IMR-90 (cell line): ENCODE measurements at regions not wholly inside any gene's neighbourhood (a gene's known extent, or its start where the extent isn't known, plus 50 kb on each side); places are given as distances from the start of the nearest gene placed in this dataset.

Experiments
- ATAC-seq: fragments of 200-7000 bp; cut with Tn5 transposase; 2 replicates; pipeline ENCODE4 v1.9.1; 2020; ENCODE audit warnings: low read depth, mild to moderate bottlenecking, moderate library complexity
- BruUV-seq: library from RNA; stranded (reverse); fragments of 400-500 nt; replicated peaks from 2 replicates; lab custom pipeline; 2021; lab: Mats Ljungman, UMichigan
- CTCF ChIA-PET: fragments of 300-600 bp; formaldehyde crosslinking; extraction: SDS; loops from one replicate; lab custom pipeline; 2021; ENCODE audit warnings: antibody characterized with exemption; lab: Yijun Ruan, JAX
- POLR2A ChIA-PET: fragments of 300-600 bp; sonication (Branson Sonifier 250); formaldehyde crosslinking; loops from one replicate; lab custom pipeline; 2022; ENCODE audit warnings: antibody characterized with exemption; ENCODE audit not compliant: unreplicated experiment; lab: Charles Lee
- DNase-seq: peaks from one replicate; pipeline ENCODE4 v3.0.0; 2013
- H2AFZ ChIP-seq: replicated peaks from 2 replicates; pipeline ENCODE3; 2013; ENCODE audit warnings: low read length, mild to moderate bottlenecking; ENCODE audit not compliant: poor library complexity
- H2AK5ac ChIP-seq: 2 replicates; pipeline ENCODE4 v1.6.1; 2013; ENCODE audit warnings: low read depth, low read length, inconsistent platforms
- H2AK9ac ChIP-seq: replicated peaks from 2 replicates; pipeline ENCODE3; 2013; ENCODE audit warnings: mild to moderate bottlenecking, low read depth, low read length, moderate library complexity; ENCODE audit not compliant: poor library complexity
- H2BK120ac ChIP-seq: 2 replicates; pipeline ENCODE4 v1.6.1; 2013; ENCODE audit warnings: low read depth, low read length, inconsistent platforms
- H2BK15ac ChIP-seq: 3 replicates; pipeline ENCODE4 v1.6.1; 2013; ENCODE audit warnings: low read depth, low read length, inconsistent platforms
- H2BK20ac ChIP-seq: 2 replicates; pipeline ENCODE4 v1.6.1; 2013; ENCODE audit warnings: low read depth, mild to moderate bottlenecking, inconsistent platforms, low read length, moderate library complexity
- H2BK5ac ChIP-seq: 2 replicates; pipeline ENCODE4 v1.6.1; 2013; ENCODE audit warnings: mild to moderate bottlenecking, low read depth, low read length, inconsistent platforms; ENCODE audit not compliant: poor library complexity, severe bottlenecking
- H3K14ac ChIP-seq: replicated peaks from 2 replicates; pipeline ENCODE4 v1.6.1; 2013; ENCODE audit warnings: low read depth, low read length, inconsistent platforms
- H3K18ac ChIP-seq: 2 replicates; pipeline ENCODE4 v1.6.1; 2013; ENCODE audit warnings: low read depth, low read length, control low read depth
- H3K23ac ChIP-seq: 2 replicates; pipeline ENCODE4 v1.6.1; 2013; ENCODE audit warnings: low read depth, low read length, inconsistent platforms
- H3K27ac ChIP-seq: 2 replicates; pipeline ENCODE4 v1.5.1; 2013; ENCODE audit warnings: mild to moderate bottlenecking, control low read depth, low read length; ENCODE audit not compliant: insufficient read depth
- H3K27me3 ChIP-seq: 2 replicates; pipeline ENCODE4 v1.6.1; 2013; ENCODE audit warnings: low read length; ENCODE audit not compliant: control insufficient read depth, insufficient read depth
- H3K36me3 ChIP-seq: 2 replicates; pipeline ENCODE4 v1.6.1; 2013; ENCODE audit warnings: low read length, mixed read lengths; ENCODE audit not compliant: control insufficient read depth, insufficient read depth
- H3K4ac ChIP-seq: 2 replicates; pipeline ENCODE4 v1.6.1; 2013; ENCODE audit warnings: low read depth, low read length, inconsistent platforms
- H3K4me1 ChIP-seq: 2 replicates; pipeline ENCODE4 v1.6.1; 2013; ENCODE audit warnings: low read length, mixed read lengths; ENCODE audit not compliant: control insufficient read depth, insufficient read depth
- H3K4me2 ChIP-seq: 2 replicates; pipeline ENCODE4 v1.6.1; 2013; ENCODE audit warnings: low read depth, mild to moderate bottlenecking, control low read depth, low read length, moderate library complexity
- H3K4me3 ChIP-seq: 2 replicates; pipeline ENCODE4 v1.5.1; 2013; ENCODE audit warnings: low read depth, mild to moderate bottlenecking, control low read depth, low read length, moderate library complexity; ENCODE audit not compliant: insufficient read depth
- H3K56ac ChIP-seq: 2 replicates; pipeline ENCODE4 v1.6.1; 2013; ENCODE audit warnings: low read length, inconsistent platforms; ENCODE audit not compliant: insufficient read depth; ENCODE audit errors: extremely low read depth
- H3K79me1 ChIP-seq, 2 experiments: 2 replicates each; pipeline ENCODE4 v1.6.1; 2013; ENCODE audit warnings: low read length in 2 of 2, inconsistent platforms in 1 of 2, low read depth in 1 of 2
- H3K9ac ChIP-seq: 2 replicates; pipeline ENCODE4 v1.6.1; 2013; ENCODE audit warnings: low read depth, low read length, control low read depth
- H3K9me1 ChIP-seq: 2 replicates; pipeline ENCODE4 v1.6.1; 2013; ENCODE audit warnings: low read length, inconsistent platforms; ENCODE audit not compliant: insufficient read depth
- H3K9me3 ChIP-seq: 2 replicates; pipeline ENCODE4 v1.6.1; 2013; ENCODE audit warnings: low read length; ENCODE audit not compliant: control insufficient read depth, insufficient read depth
- H4K20me1 ChIP-seq: 2 replicates; pipeline ENCODE4 v1.6.1; 2013; ENCODE audit warnings: low read length, inconsistent platforms; ENCODE audit not compliant: insufficient read depth
- H4K5ac ChIP-seq: 2 replicates; pipeline ENCODE4 v1.6.1; 2013; ENCODE audit warnings: mild to moderate bottlenecking, low read depth, low read length, control low read depth
- H4K8ac ChIP-seq, 2 experiments: 2 replicates each; pipeline ENCODE4 v1.6.1; 2013; ENCODE audit warnings: low read depth in 2 of 2, low read length in 2 of 2, control low read depth in 1 of 2, inconsistent platforms in 1 of 2
- H4K91ac ChIP-seq: 2 replicates; pipeline ENCODE4 v1.6.1; 2013; ENCODE audit warnings: low read depth, low read length, inconsistent platforms; ENCODE audit not compliant: insufficient read depth
- FOS ChIP-seq: fragments of 150-350 bp; IDR thresholded peaks from 2 replicates; pipeline ENCODE4 v1.6.1; 2016; ENCODE audit warnings: low read depth, low read length
- NFE2L2 ChIP-seq: fragments of 150-350 bp; IDR thresholded peaks from 2 replicates; pipeline ENCODE4 v1.6.1; 2016; ENCODE audit warnings: low read depth, mild to moderate bottlenecking, low read length
- RFX5 ChIP-seq: IDR thresholded peaks from 2 replicates; pipeline ENCODE4 v1.8.0; 2012; ENCODE audit warnings: low read depth, mild to moderate bottlenecking, low read length, moderate library complexity
- SMC3 ChIP-seq: fragments of 150-350 bp; IDR thresholded peaks from 2 replicates; pipeline ENCODE4 v1.6.1; 2016; ENCODE audit warnings: low read depth, mild to moderate bottlenecking, antibody characterized with exemption, low read length, moderate library complexity
- WGBS, 2 experiments: methylation state at CpG; one replicate each; pipeline versions ENCODE4 v1.1.5 to v1.1.7; 2013; ENCODE audit warnings: missing lambda C conversion rate in 2 of 2; ENCODE audit not compliant: insufficient read length in 1 of 2; ENCODE audit errors: extremely low coverage in 2 of 2; 5-methylcytosine and 5-hydroxymethylcytosine counted together
- dilution Hi-C: fragments of 300-500 bp; cut with HindIII; formaldehyde crosslinking; loops from one replicate; pipeline ENCODE4 v1.14.3; 2018; ENCODE audit warnings: low sequenced_read_pairs; ENCODE audit not compliant: unreplicated experiment
- in situ Hi-C: fragments of 300-500 bp; cut with MboI; formaldehyde crosslinking; loops from 3 replicates; pipeline ENCODE4 v1.14.3; 2019; ENCODE audit warnings: low sequenced_read_pairs, inconsistent platforms, mixed read lengths
- intact Hi-C: fragments of 100-400 bp; cut with micrococcal nuclease; formaldehyde crosslinking; loops from 2 replicates; pipeline ENCODE4 v1.10.0; 2022
- TF ChIP-seq, protein P1 (sequence below): fragments of 150-350 bp; IDR thresholded peaks from 2 replicates; pipeline ENCODE4 v1.6.1; 2017; ENCODE audit warnings: mild to moderate bottlenecking, antibody characterized with exemption, low read length, low read depth
- TF ChIP-seq, protein P2 (sequence below): fragments of 150-350 bp; IDR thresholded peaks from 2 replicates; pipeline ENCODE4 v1.6.1; 2016; ENCODE audit warnings: low read depth, mild to moderate bottlenecking, low read length, moderate library complexity, borderline replicate concordance
- TF ChIP-seq, protein P3 (sequence below): conservative IDR thresholded peaks from 2 replicates; pipeline ENCODE4 v1.5.1; 2012; ENCODE audit warnings: mild to moderate bottlenecking, low read depth, low read length, improper control_type of control experiment

DNA sequence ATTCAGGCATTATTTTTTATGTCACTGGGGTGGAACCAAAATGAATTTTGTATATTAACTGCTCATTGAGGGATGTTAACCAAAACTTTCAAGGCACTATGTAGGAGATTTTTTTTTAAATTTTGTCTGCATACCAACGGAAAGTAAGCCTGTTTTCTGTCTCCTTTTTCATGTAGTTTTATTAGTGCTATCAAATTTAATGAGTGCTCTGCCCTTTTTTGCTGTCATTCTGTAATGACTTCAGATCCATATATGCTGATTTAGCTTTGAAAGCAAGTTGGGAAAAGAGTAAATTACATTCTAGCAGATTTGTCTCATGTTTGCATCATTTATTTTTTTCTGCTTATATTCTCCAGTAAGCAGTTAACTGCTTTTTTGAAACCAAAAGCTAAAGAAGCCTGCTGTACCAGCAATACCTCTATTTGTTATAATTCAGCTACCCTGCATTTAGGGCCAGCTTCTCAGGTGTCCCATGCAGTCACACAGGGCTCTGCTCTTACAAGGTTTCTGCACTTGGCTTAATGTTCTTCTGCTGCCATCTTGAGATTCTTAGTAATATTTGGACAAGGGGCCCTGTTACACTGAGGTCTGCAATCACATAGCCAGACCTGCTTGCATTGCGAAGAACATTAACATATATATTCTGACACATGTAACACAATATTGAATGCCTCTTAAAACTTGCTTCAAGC lies 429.0 kb downstream of the UTRN start:
- H3K27me3 ChIP-seq, result no peaks in the 10 kb centered on the region
- no peak overlapping the region for H2BK15ac ChIP-seq
- H3K4me3 ChIP-seq, result no peak overlapping the region
- no peaks in the 10 kb centered on the region; the same call in 1 of the 2 replicates for H3K9me1 ChIP-seq
- H4K8ac ChIP-seq, result no peak overlapping the region
- H2BK5ac ChIP-seq, result no peak overlapping the region
- no peak overlapping the region for H4K91ac ChIP-seq
- no peak for ATAC-seq
- in situ Hi-C loops (no loop called here), dilution Hi-C loops (no loop called here), intact Hi-C loops (no loop called here)
- no peak overlapping the region for H2AK9ac ChIP-seq
- DNase-seq, result no peak
- BruUV-seq, result no TSS peak
- H3K23ac ChIP-seq, result no peak overlapping the region
- H3K18ac ChIP-seq, result no peak overlapping the region
- H3K4me1 ChIP-seq, result peaks cover 4% of the 10 kb centered on the region; the same call in 1 of the 2 replicates
- no peak overlapping the region for H3K56ac ChIP-seq
- H3K14ac ChIP-seq, result no peak overlapping the region
- no peaks in the 10 kb centered on the region for H3K9me3 ChIP-seq
- H4K20me1 ChIP-seq, result no peaks in the 10 kb centered on the region
- peaks cover 0 to 3% of the 10 kb centered on the region in 2 experiments; a peak in 2 of 4 replicates for H3K79me1 ChIP-seq
- H2BK20ac ChIP-seq, result no peak overlapping the region
- no peak overlapping the region for H4K5ac ChIP-seq
- no CpG with 5 or more reads among the region's 2 CpGs for WGBS, 2 experiments
- TF ChIP-seq, protein P1, sequence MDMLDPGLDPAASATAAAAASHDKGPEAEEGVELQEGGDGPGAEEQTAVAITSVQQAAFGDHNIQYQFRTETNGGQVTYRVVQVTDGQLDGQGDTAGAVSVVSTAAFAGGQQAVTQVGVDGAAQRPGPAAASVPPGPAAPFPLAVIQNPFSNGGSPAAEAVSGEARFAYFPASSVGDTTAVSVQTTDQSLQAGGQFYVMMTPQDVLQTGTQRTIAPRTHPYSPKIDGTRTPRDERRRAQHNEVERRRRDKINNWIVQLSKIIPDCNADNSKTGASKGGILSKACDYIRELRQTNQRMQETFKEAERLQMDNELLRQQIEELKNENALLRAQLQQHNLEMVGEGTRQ, result no peak
- TF ChIP-seq RFX5, result no peak
- no peak for TF ChIP-seq FOS
- TF ChIP-seq SMC3, result no peak
- TF ChIP-seq, protein P2, sequence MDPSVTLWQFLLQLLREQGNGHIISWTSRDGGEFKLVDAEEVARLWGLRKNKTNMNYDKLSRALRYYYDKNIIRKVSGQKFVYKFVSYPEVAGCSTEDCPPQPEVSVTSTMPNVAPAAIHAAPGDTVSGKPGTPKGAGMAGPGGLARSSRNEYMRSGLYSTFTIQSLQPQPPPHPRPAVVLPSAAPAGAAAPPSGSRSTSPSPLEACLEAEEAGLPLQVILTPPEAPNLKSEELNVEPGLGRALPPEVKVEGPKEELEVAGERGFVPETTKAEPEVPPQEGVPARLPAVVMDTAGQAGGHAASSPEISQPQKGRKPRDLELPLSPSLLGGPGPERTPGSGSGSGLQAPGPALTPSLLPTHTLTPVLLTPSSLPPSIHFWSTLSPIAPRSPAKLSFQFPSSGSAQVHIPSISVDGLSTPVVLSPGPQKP, result no peak
- TF ChIP-seq, protein P3, sequence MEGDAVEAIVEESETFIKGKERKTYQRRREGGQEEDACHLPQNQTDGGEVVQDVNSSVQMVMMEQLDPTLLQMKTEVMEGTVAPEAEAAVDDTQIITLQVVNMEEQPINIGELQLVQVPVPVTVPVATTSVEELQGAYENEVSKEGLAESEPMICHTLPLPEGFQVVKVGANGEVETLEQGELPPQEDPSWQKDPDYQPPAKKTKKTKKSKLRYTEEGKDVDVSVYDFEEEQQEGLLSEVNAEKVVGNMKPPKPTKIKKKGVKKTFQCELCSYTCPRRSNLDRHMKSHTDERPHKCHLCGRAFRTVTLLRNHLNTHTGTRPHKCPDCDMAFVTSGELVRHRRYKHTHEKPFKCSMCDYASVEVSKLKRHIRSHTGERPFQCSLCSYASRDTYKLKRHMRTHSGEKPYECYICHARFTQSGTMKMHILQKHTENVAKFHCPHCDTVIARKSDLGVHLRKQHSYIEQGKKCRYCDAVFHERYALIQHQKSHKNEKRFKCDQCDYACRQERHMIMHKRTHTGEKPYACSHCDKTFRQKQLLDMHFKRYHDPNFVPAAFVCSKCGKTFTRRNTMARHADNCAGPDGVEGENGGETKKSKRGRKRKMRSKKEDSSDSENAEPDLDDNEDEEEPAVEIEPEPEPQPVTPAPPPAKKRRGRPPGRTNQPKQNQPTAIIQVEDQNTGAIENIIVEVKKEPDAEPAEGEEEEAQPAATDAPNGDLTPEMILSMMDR, result no peak
- TF ChIP-seq NFE2L2, result no peak
- H2BK120ac ChIP-seq, result no peak overlapping the region
- no peak overlapping the region for H3K4me2 ChIP-seq
- H3K36me3 ChIP-seq, result no peaks in the 10 kb centered on the region
- ChIA-PET CTCF (no interaction called here), POLR2A (no interaction called here)
- H2AK5ac ChIP-seq, result no peak overlapping the region
- no peak overlapping the region for H3K27ac ChIP-seq
- no peak overlapping the region for H2AFZ ChIP-seq
- no peak overlapping the region for H3K9ac ChIP-seq
- H3K4ac ChIP-seq, result no peak overlapping the region
